HG03045 (cell line): ENCODE measurements at regions not wholly inside any gene's neighbourhood (a gene's known extent, or its start where the extent isn't known, plus 50 kb on each side); places are given as distances from the start of the nearest gene placed in this dataset.
"Not testable (repeated sequence)": the region's sequence is repeated elsewhere in the genome, so short reads cannot be mapped to it uniquely, and the experiment has no call there.

Experiments
- ATAC-seq: cut with Tn5 transposase; IDR thresholded peaks from one replicate; pipeline ENCODE4 v1.9.1; 2021; ENCODE audit warnings: mild to moderate bottlenecking, moderate library complexity; ENCODE audit not compliant: unreplicated experiment

GRCh38 chr5:21071986-21072385 is 1084.0 kb upstream of the CDH18 start:
- no peak for ATAC-seq

- no peak for ATAC-seq
These were observed 1083.4 kb upstream of the CDH18 start for GRCh38 chr5:21071421-21071820.

- no peak for ATAC-seq
These were observed 1082.9 kb upstream of the CDH18 start for GRCh38 chr5:21070858-21071257.

- no peak for ATAC-seq
These were observed 1079.7 kb upstream of the CDH18 start for GRCh38 chr5:21067724-21068123.

- no peak for ATAC-seq
These were observed 1075.1 kb upstream of the CDH18 start for GRCh38 chr5:21063146-21063545.

GRCh38 chr5:21058289-21058688 is 1070.3 kb upstream of the CDH18 start:
- peak; percentile 68 for ATAC-seq

- ATAC-seq = no peak
These were observed 1063.9 kb upstream of the CDH18 start for GRCh38 chr5:21051945-21052344.

- ATAC-seq = no peak
These were observed 1061.9 kb upstream of the CDH18 start for GRCh38 chr5:21049901-21050300.

GRCh38 chr5:21030981-21031380 is 1043.0 kb upstream of the CDH18 start:
- no peak for ATAC-seq

- ATAC-seq = no peak
These were observed 1037.0 kb upstream of the CDH18 start for GRCh38 chr5:21024966-21025365.

GRCh38 chr5:21013237-21013636 is 1025.2 kb upstream of the CDH18 start:
- no peak for ATAC-seq

- ATAC-seq = no peak
These were observed 1019.8 kb upstream of the CDH18 start for GRCh38 chr5:21007781-21008180.

GRCh38 chr5:20988933-20989332 is 1000.9 kb upstream of the CDH18 start:
- not testable (repeated sequence) for ATAC-seq

- ATAC-seq = no peak
These were observed 997.8 kb upstream of the CDH18 start for GRCh38 chr5:20985754-20986153.

- no peak for ATAC-seq
These were observed 986.4 kb upstream of the CDH18 start for GRCh38 chr5:20974426-20974825.

GRCh38 chr5:20972419-20972925 is 984.5 kb upstream of the CDH18 start:
- ATAC-seq = peak; percentile 82

GRCh38 chr5:20959347-20959746 is 971.3 kb upstream of the CDH18 start:
- no peak for ATAC-seq

GRCh38 chr5:20958641-20959040 is 970.6 kb upstream of the CDH18 start:
- no peak for ATAC-seq

- no peak for ATAC-seq
These were observed 968.1 kb upstream of the CDH18 start for GRCh38 chr5:20956134-20956533.

GRCh38 chr5:20949636-20950035 is 961.6 kb upstream of the CDH18 start:
- no peak for ATAC-seq

GRCh38 chr5:20943183-20943971 is 955.4 kb upstream of the CDH18 start:
- not testable (repeated sequence) for ATAC-seq

- not testable (repeated sequence) for ATAC-seq
These were observed 954.6 kb upstream of the CDH18 start for GRCh38 chr5:20942603-20943002.

- ATAC-seq = not testable (repeated sequence)
These were observed 952.8 kb upstream of the CDH18 start for GRCh38 chr5:20940786-20941185.
